ENCODE measurements at regions not wholly inside any gene's neighbourhood (a gene's known extent, or its start where the extent isn't known, plus 50 kb on each side); places are given as distances from the start of the nearest gene placed in this dataset.
"Not testable (repeated sequence)": the region's sequence is repeated elsewhere in the genome, so short reads cannot be mapped to it uniquely, and the experiment has no call there.

GRCh38 chr11:127800989-127801688, 786.2 kb downstream of the ETS1 start:
- no peaks in the 10 kb centered on the region for H3K9me3 Mint-ChIP-seq
- H3K27ac Mint-ChIP-seq, result no peak overlapping the region
- no peak overlapping the region for H3K4me3 Mint-ChIP-seq
- CTCF ChIA-PET, result no interaction called here
- DNase-seq, result no peak
- no peaks in the 10 kb centered on the region for H3K36me3 Mint-ChIP-seq (ENCODE audit: low read depth)
- no peaks in the 10 kb centered on the region for H3K27me3 Mint-ChIP-seq (ENCODE audit: low read depth)
- H3K4me1 Mint-ChIP-seq (ENCODE audit: low read depth), result no peaks in the 10 kb centered on the region
- intact Hi-C loops (cut with micrococcal nuclease), result no loop called here

- CTCF ChIA-PET, result interaction anchor here (0.6 kb wide), 1 partner anchor 1297 kb away, joined by 3 read pairs; no protein-coding TSS in a partner anchor
- intact Hi-C loops (cut with micrococcal nuclease), result no loop called here
- no peak for DNase-seq
- Mint-ChIP-seq H3K9me3 (no peaks in the 10 kb centered on the region), H3K36me3 (ENCODE audit: low read depth) (no peaks in the 10 kb centered on the region), H3K4me3 (no peak overlapping the region), H3K27ac (no peak overlapping the region), H3K4me1 (ENCODE audit: low read depth) (no peaks in the 10 kb centered on the region), H3K27me3 (ENCODE audit: low read depth) (no peaks in the 10 kb centered on the region)
These were observed 792.0 kb downstream of the ETS1 start for GRCh38 chr11:127795326-127795725.

- intact Hi-C loops (cut with micrococcal nuclease), result no loop called here
- Mint-ChIP-seq H3K4me1 (ENCODE audit: low read depth) (no peaks in the 10 kb centered on the region), H3K36me3 (ENCODE audit: low read depth) (no peaks in the 10 kb centered on the region), H3K4me3 (no peak overlapping the region), H3K27ac (no peak overlapping the region), H3K9me3 (no peaks in the 10 kb centered on the region), H3K27me3 (ENCODE audit: low read depth) (peaks cover 2% of the 10 kb centered on the region)
- CTCF ChIA-PET, result no interaction called here
- DNase-seq, result no peak
These were observed 791.3 kb upstream of the KIRREL3 start for GRCh38 chr11:127791844-127792243.

GRCh38 chr11:127790592-127790991, 790.0 kb upstream of the KIRREL3 start:
- H3K4me3 Mint-ChIP-seq, result no peak overlapping the region
- CTCF ChIA-PET, result interaction anchor here (1.0 kb wide), 1 partner anchor 53 kb away, joined by 4 read pairs; no protein-coding TSS in a partner anchor
- H3K36me3 Mint-ChIP-seq (ENCODE audit: low read depth), result no peaks in the 10 kb centered on the region
- H3K27me3 Mint-ChIP-seq (ENCODE audit: low read depth), result peaks cover 4% of the 10 kb centered on the region
- H3K4me1 Mint-ChIP-seq (ENCODE audit: low read depth), result no peaks in the 10 kb centered on the region
- no peaks in the 10 kb centered on the region for H3K9me3 Mint-ChIP-seq
- no peak overlapping the region for H3K27ac Mint-ChIP-seq
- intact Hi-C loops (cut with micrococcal nuclease), result no loop called here
- no peak for DNase-seq

- intact Hi-C loops (cut with micrococcal nuclease), result no loop called here
- H3K27ac Mint-ChIP-seq, result no peak overlapping the region
- H3K4me3 Mint-ChIP-seq, result no peak overlapping the region
- H3K9me3 Mint-ChIP-seq, result no peaks in the 10 kb centered on the region
- H3K36me3 Mint-ChIP-seq (ENCODE audit: low read depth), result no peaks in the 10 kb centered on the region
- peaks cover 7% of the 10 kb centered on the region for H3K27me3 Mint-ChIP-seq (ENCODE audit: low read depth)
- peak; percentile 17 for DNase-seq
- CTCF ChIA-PET, result no interaction called here
- no peaks in the 10 kb centered on the region for H3K4me1 Mint-ChIP-seq (ENCODE audit: low read depth)
These were observed 789.4 kb upstream of the KIRREL3 start for GRCh38 chr11:127789927-127790326.

- H3K36me3 Mint-ChIP-seq (ENCODE audit: low read depth); H3K9me3 Mint-ChIP-seq; H3K27me3 Mint-ChIP-seq (ENCODE audit: low read depth); H3K27ac Mint-ChIP-seq; CTCF ChIA-PET; DNase-seq; H3K4me3 Mint-ChIP-seq; H3K4me1 Mint-ChIP-seq (ENCODE audit: low read depth); intact Hi-C loops (cut with micrococcal nuclease): not testable (repeated sequence)
These were observed 772.4 kb upstream of the KIRREL3 start for GRCh38 chr11:127772938-127773337.

GRCh38 chr11:127768931-127769330, 768.4 kb upstream of the KIRREL3 start:
- H3K36me3 Mint-ChIP-seq (ENCODE audit: low read depth); CTCF ChIA-PET; H3K4me1 Mint-ChIP-seq (ENCODE audit: low read depth); DNase-seq; H3K27me3 Mint-ChIP-seq (ENCODE audit: low read depth); H3K9me3 Mint-ChIP-seq; H3K4me3 Mint-ChIP-seq; intact Hi-C loops (cut with micrococcal nuclease); H3K27ac Mint-ChIP-seq: not testable (repeated sequence)

GRCh38 chr11:127766734-127767133, 766.2 kb upstream of the KIRREL3 start:
- Mint-ChIP-seq H3K27me3 (ENCODE audit: low read depth) (no peaks in the 10 kb centered on the region), H3K36me3 (ENCODE audit: low read depth) (no peaks in the 10 kb centered on the region), H3K4me3 (no peak overlapping the region), H3K9me3 (no peaks in the 10 kb centered on the region), H3K4me1 (ENCODE audit: low read depth) (no peaks in the 10 kb centered on the region), H3K27ac (no peak overlapping the region)
- CTCF ChIA-PET, result no interaction called here
- intact Hi-C loops (cut with micrococcal nuclease), result no loop called here
- DNase-seq, result no peak

GRCh38 chr11:127738771-127739286, 738.3 kb upstream of the KIRREL3 start:
- H3K4me1 Mint-ChIP-seq (ENCODE audit: low read depth), result no peaks in the 10 kb centered on the region
- intact Hi-C loops (cut with micrococcal nuclease), result no loop called here
- H3K4me3 Mint-ChIP-seq, result no peak overlapping the region
- H3K27ac Mint-ChIP-seq, result no peak overlapping the region
- DNase-seq, result no peak
- H3K9me3 Mint-ChIP-seq, result no peaks in the 10 kb centered on the region
- H3K36me3 Mint-ChIP-seq (ENCODE audit: low read depth), result no peaks in the 10 kb centered on the region
- CTCF ChIA-PET, result interaction anchor here (0.6 kb wide), 1 partner anchor 1098 kb away, joined by 3 read pairs; no protein-coding TSS in a partner anchor
- no peaks in the 10 kb centered on the region for H3K27me3 Mint-ChIP-seq (ENCODE audit: low read depth)

- Mint-ChIP-seq H3K4me3 (no peak overlapping the region), H3K27ac (no peak overlapping the region), H3K9me3 (no peaks in the 10 kb centered on the region), H3K27me3 (ENCODE audit: low read depth) (no peaks in the 10 kb centered on the region), H3K36me3 (ENCODE audit: low read depth) (no peaks in the 10 kb centered on the region), H3K4me1 (ENCODE audit: low read depth) (no peaks in the 10 kb centered on the region)
- intact Hi-C loops (cut with micrococcal nuclease), result no loop called here
- DNase-seq, result no peak
- CTCF ChIA-PET, result no interaction called here
These were observed 736.9 kb upstream of the KIRREL3 start for GRCh38 chr11:127737499-127737898.

- Mint-ChIP-seq H3K27ac (no peak overlapping the region), H3K4me3 (no peak overlapping the region), H3K4me1 (ENCODE audit: low read depth) (no peaks in the 10 kb centered on the region), H3K36me3 (ENCODE audit: low read depth) (no peaks in the 10 kb centered on the region), H3K9me3 (no peaks in the 10 kb centered on the region), H3K27me3 (ENCODE audit: low read depth) (no peaks in the 10 kb centered on the region)
- CTCF ChIA-PET, result no interaction called here
- DNase-seq, result no peak
- intact Hi-C loops (cut with micrococcal nuclease), result no loop called here
These were observed 733.0 kb upstream of the KIRREL3 start for GRCh38 chr11:127733552-127733951.

- H3K4me1 Mint-ChIP-seq (ENCODE audit: low read depth), result no peaks in the 10 kb centered on the region
- H3K9me3 Mint-ChIP-seq, result no peaks in the 10 kb centered on the region
- no peak for DNase-seq
- no peak overlapping the region for H3K27ac Mint-ChIP-seq
- intact Hi-C loops (cut with micrococcal nuclease), result no loop called here
- peaks cover 2% of the 10 kb centered on the region for H3K27me3 Mint-ChIP-seq (ENCODE audit: low read depth)
- H3K36me3 Mint-ChIP-seq (ENCODE audit: low read depth), result no peaks in the 10 kb centered on the region
- H3K4me3 Mint-ChIP-seq, result no peak overlapping the region
- CTCF ChIA-PET, result no interaction called here
These were observed 725.8 kb upstream of the KIRREL3 start for GRCh38 chr11:127726367-127726766.

GRCh38 chr11:127723714-127724113, 723.1 kb upstream of the KIRREL3 start:
- no peak for DNase-seq
- Mint-ChIP-seq H3K4me1 (ENCODE audit: low read depth) (no peaks in the 10 kb centered on the region), H3K4me3 (no peak overlapping the region), H3K27me3 (ENCODE audit: low read depth) (peaks cover 2% of the 10 kb centered on the region), H3K27ac (no peak overlapping the region), H3K9me3 (no peaks in the 10 kb centered on the region), H3K36me3 (ENCODE audit: low read depth) (no peaks in the 10 kb centered on the region)
- intact Hi-C loops (cut with micrococcal nuclease), result no loop called here
- CTCF ChIA-PET, result no interaction called here

Measured in activated naive CD4-positive, alpha-beta T cell treated with anti-CD3 and anti-CD28 coated beads for 36 hours (primary cell).